Epithelial cell of esophagus (primary cell): ENCODE measurements at regions not wholly inside any gene's neighbourhood (a gene's known extent, or its start where the extent isn't known, plus 50 kb on each side); places are given as distances from the start of the nearest gene placed in this dataset.
A peak's percentile ranks its signal among the peaks of the same experiment; 100 is the strongest.

Experiments used
- DNase-seq: peaks from one replicate; pipeline ENCODE4 v3.0.0; 2010; ENCODE audit warnings: low read depth
- H3K4me3 ChIP-seq: 2 replicates; pipeline ENCODE4 v1.5.1; 2011; ENCODE audit warnings: mild to moderate bottlenecking, low read length, control low read depth
- TF ChIP-seq, protein P1 (sequence below): IDR thresholded peaks from 2 replicates; pipeline ENCODE4 v1.5.1; 2011; ENCODE audit warnings: low read depth, mild to moderate bottlenecking, low read length, control low read depth, inconsistent platforms; ENCODE audit not compliant: insufficient read depth; ENCODE audit errors: missing control alignments

GRCh38 chr1:58390091-58390490, 156.4 kb downstream of the OMA1 start:
- no peak overlapping the region for H3K4me3 ChIP-seq
- TF ChIP-seq, protein P1, sequence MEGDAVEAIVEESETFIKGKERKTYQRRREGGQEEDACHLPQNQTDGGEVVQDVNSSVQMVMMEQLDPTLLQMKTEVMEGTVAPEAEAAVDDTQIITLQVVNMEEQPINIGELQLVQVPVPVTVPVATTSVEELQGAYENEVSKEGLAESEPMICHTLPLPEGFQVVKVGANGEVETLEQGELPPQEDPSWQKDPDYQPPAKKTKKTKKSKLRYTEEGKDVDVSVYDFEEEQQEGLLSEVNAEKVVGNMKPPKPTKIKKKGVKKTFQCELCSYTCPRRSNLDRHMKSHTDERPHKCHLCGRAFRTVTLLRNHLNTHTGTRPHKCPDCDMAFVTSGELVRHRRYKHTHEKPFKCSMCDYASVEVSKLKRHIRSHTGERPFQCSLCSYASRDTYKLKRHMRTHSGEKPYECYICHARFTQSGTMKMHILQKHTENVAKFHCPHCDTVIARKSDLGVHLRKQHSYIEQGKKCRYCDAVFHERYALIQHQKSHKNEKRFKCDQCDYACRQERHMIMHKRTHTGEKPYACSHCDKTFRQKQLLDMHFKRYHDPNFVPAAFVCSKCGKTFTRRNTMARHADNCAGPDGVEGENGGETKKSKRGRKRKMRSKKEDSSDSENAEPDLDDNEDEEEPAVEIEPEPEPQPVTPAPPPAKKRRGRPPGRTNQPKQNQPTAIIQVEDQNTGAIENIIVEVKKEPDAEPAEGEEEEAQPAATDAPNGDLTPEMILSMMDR = no peak
- no peak for DNase-seq

DNA sequence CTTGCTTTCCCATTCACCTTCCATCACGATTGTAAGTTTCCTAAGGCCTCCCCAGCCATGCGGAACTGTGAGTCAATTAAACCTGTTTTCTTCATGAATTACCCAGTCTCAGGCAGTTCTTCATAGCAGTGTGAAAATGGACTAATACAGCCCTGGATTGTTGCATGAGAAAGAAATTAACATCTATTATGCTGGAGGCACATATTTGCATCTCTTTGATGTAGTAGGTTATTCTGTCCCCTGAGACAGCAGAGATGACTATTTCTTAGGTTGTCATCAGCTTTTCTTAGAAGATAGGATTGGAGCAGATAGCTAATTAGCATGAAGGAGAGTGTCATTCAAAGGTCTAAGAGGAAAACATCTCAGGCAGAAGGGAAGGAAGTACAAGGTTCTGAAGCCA, 166.2 kb downstream of the OMA1 start:
- DNase-seq = no peak
- TF ChIP-seq, protein P1 = no peak
- H3K4me3 ChIP-seq = no peak overlapping the region

- TF ChIP-seq, protein P1 = no peak
- no peak for DNase-seq
- H3K4me3 ChIP-seq = no peak overlapping the region
These were observed 179.3 kb downstream of the OMA1 start for GRCh38 chr1:58367217-58367616.

GRCh38 chr1:58365328-58365727, 181.2 kb downstream of the OMA1 start:
- H3K4me3 ChIP-seq = no peak overlapping the region
- TF ChIP-seq, protein P1 = no peak
- no peak for DNase-seq

GRCh38 chr1:58363585-58363984, 182.9 kb downstream of the OMA1 start:
- no peak for DNase-seq
- H3K4me3 ChIP-seq = no peak overlapping the region
- TF ChIP-seq, protein P1 = no peak

- H3K4me3 ChIP-seq = no peak overlapping the region
- TF ChIP-seq, protein P1 = no peak
- DNase-seq = no peak
These were observed 185.4 kb downstream of the OMA1 start for GRCh38 chr1:58361134-58361533.

- DNase-seq = peak; percentile 42
- TF ChIP-seq, protein P1 = no peak
- H3K4me3 ChIP-seq = no peak overlapping the region
These were observed 188.2 kb downstream of the OMA1 start for GRCh38 chr1:58358346-58358745.
